Kidney capillary endothelial cell (primary cell): ENCODE measurements at regions not wholly inside any gene's neighbourhood (a gene's known extent, or its start where the extent isn't known, plus 50 kb on each side); places are given as distances from the start of the nearest gene placed in this dataset.
A peak's percentile ranks its signal among the peaks of the same experiment; 100 is the strongest.
"Not testable (repeated sequence)": the region's sequence is repeated elsewhere in the genome, so short reads cannot be mapped to it uniquely, and the experiment has no call there.

Experiments used
- DNase-seq: peaks from one replicate; pipeline ENCODE4 v3.0.0-alpha.2; 2018; ENCODE audit warnings: low spot score

DNA sequence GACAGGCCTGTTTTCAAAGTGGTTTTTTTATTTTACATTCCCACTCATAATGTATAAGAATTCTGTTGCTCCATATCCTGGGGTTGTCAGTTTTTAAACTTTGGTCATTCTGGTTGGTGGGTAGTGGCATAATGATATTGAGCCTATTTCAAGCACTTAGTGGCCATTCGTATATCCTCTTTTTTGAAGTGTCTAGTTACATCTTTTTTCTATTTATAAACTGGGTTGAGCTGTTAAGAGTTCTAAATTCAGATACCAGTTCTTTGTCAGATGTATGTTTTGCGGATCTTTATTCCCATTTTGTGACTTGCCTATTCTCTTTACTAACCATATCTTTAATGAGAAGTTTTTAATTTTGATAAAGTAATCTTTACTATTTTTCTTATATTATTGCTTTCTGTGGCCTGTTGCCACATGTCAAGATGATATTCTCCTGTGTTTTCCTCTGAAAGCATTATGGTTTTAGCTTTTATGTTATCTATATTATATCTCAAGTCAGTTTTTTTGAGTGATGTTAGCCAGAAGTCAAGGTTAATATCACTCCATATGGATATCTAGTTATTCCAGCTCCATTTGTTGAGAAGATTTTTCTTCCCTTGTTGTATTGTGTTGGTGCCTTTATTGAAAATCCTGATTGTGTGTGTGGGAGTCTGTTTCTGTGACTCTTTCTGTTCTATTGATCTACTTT, 110.9 kb downstream of the FHIP1A start:
- no peak for DNase-seq

DNA sequence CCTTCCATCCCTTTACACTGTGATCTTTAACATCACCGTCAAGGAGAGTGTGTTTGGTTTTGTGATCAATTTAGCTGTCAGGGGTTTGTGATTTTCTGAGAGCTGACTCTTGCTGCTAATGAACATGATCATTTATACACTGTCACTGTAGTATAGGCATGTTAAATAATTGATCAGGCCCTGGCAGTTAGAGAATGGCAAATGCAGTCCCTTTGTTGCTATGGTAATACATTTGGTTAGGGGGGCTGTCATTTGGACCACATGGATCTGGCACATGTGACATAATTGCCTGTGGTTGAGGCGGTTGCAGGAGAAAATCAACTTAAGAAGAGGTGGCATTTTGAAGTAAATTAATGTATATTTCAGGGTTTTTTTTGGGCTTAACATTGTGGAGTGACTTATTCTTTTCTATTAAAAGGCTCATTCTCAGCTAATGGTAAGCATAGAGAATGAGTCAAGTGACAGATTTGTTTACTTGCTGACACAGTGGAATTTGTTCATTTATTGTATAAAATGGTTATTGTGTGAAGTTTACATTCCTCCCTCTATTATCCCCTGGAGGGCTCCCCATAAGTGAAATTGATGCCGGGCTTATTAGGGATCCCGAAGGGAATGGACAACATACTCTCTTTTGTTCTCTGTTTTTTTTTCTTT, 114.0 kb downstream of the FHIP1A start:
- DNase-seq = no peak

DNA sequence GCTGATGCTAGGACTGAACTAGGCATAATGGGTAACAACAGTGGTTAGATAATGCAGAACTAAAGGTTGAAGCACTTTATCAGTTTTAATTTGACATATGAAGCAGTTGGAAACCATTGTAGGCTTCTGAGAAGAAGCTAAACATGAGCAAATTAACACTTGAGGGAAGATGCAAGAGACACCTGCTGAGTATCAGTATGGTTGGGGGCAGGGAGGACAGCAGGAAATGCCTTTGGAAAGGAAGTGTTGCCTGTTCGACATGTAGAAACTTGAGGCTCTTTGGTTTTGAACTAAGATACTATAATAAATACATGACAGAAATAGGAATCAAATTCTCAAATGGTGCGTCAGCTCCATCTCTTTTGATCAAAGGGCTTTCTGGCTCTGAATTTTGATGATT, 115.6 kb downstream of the FHIP1A start:
- no peak for DNase-seq

DNA sequence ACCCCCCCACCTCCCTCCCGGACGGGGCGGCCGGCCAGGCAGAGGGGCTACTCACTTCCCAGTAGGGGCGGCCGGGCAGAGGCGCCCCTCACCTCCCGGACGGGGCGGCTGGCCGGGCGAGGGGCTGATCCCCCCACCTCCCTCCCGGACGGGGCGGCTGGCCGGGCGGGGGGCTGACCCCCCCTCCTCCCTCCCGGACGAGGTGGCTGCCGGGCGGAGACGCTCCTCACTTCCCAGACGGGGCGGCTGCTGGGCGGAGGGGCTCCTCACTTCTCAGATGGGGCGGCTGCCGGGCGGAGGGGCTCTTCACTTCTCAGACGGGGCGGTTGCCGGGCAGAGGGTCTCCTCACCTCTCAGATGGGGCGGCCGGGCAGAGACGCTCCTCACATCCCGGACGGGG, 117.5 kb downstream of the FHIP1A start:
- DNase-seq = not testable (repeated sequence)

DNA sequence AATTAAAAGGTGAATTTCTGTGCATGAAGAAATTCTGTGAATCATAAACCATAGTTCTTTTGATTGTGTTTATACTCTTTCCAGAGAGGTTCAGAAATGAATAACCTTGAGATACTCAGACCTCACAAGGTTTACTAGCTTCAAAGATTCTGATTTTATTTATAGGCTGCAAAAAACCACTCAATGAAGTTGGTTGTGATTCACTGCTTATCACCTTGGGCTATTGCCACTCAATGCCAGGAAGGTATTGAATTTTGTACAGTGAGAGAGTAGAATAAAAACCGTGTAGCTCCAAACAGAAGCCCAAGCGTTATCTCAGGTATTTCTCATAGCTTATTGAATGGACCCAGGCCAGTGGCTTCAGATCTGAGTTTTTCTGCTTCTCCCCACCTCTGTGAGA, 118.7 kb downstream of the FHIP1A start:
- no peak for DNase-seq

DNA sequence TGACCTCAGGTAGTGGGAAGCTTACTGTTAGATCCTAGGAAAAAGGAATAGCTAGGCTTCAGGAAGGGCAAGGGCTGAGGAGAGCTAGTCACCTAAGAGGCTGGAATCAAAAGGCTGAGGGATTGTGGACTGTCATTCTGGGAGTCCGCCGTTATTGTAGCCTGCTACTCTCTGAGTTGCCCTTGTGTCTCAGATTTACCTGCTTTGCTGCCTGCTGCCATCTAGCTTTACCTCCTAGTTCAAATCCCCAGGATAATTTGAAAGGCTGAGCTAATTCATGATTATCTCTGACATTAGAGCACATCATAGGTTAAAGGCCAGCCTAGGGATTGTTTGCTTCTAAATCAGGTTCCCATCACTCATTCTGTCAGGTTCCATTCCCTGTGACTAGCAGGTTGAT, 120.2 kb downstream of the FHIP1A start:
- no peak for DNase-seq

DNA sequence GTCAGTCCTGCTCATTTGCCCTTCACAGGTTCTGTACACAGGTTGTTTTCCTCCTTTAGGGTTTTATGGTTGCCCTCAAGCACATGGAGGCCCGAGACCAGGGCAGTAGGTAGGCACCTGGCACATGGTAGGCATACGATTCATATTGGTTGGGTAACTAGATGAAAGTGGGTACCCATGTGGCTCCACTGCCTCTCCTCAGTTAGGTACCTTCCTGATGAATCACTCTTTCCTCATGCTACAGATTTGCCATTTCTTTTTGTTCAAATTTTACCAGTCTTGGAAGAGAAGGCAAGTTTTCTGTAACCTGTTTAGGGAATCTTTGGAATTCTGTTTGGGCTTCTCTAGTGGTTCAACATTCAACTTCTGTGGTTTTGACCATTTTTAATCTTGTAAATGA, 121.3 kb downstream of the FHIP1A start:
- DNase-seq = no peak

DNA sequence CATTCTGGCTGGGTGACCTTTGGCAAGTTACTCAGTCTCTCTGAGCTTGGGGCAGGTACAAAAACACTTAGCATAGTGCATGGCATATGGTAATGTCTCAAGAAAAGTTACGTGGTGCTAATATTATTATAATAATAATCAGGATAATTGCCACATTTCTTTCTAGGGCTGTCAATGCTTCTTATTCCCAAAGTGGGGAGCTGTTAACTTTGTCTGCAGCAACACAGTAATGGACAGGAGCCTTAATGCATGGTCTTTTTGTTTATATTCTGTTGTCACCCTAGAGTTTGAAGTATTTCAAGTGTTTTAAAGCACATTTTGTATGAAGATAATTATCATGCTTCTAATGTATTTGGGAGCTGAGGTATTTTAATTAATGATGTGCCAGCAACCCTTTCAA, 121.8 kb downstream of the FHIP1A start:
- DNase-seq = peak; percentile 4

DNA sequence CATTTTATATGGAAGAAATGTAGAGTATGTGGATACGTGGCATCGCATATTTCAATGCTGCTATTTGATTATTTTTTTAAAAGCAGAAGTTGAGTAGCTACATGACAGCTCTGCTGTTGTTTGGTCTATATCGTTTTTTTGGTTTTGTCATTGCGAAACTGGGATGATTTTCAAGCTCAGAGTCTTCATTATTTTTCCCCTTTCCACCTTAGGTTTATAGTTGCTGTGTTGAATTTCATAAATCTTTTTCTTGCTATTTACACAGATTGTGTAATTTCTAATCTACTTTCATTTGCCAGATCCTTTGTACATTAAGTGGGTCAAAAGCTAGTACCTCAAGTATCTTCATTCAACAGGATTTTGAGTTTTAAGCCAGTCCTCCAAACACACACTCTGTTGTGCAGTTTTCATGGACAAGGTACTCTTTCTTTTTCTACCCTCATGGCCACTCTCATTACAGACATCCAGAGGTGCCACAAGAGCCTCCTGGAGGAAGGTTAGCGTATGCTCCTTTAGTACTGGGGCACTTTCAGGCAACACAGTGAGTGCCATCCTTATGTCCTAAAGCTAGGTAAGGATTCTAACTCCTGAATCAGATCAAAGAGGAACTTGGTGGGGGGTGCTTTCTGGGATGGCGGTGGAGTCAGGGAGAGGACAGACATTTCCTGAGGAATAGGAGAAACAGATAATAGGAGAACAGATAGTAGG, 123.2 kb downstream of the FHIP1A start:
- DNase-seq = no peak

DNA sequence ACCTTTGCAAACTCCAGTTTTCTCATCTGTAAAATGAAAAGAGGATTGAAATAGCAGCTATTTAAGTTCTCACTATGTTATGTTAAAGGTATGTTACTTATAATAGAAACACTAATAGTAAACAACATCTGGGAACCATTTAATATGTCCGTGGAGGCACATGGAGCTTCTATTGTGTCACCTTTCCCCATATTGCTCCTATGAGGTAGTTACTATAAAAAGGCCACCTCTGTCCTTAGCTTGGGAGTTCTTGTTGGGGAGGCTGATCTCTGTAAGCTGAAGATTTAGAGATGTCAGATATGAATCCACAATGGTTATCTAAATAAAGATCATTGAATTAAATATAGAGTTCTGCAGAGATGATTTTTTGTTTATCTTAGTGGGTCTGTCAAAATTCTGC, 125.2 kb downstream of the FHIP1A start:
- DNase-seq = no peak

DNA sequence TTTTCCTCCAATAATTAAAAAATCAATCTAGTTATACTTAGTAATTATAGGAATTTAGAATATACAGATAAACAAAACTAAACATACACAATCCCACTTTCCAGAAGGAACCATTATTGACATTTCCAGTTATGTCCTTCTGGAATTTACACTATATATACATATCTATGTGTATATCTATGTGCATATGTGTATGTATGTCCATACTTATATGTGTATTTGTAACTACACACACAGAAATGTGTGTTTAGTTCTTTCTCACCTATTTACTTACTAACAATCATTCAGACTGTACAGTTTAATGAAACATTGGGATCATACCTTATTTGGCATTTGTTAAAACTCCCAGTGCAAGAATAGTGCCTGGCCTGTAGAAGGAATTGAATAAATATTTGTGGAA, 126.4 kb downstream of the FHIP1A start:
- DNase-seq = no peak

DNA sequence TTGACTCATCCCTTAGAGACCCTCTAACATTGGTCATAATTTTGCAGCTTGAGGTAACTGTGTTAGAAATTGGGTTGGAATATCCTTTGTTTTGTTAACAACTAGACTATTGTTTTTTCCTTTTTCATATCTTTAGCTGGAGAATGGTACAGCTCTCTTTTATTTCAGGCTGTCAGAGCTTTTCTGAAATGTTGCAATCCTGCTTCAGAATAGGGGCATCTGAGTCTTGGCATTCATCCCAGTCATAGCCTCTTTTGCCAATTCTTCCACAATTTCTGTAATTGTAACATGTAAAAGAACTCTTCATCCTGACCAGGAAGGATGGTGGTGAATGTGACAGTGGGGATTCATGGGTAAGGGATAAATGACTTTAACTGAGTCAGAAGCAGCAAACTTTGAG, 128.7 kb downstream of the FHIP1A start:
- DNase-seq = no peak

DNA sequence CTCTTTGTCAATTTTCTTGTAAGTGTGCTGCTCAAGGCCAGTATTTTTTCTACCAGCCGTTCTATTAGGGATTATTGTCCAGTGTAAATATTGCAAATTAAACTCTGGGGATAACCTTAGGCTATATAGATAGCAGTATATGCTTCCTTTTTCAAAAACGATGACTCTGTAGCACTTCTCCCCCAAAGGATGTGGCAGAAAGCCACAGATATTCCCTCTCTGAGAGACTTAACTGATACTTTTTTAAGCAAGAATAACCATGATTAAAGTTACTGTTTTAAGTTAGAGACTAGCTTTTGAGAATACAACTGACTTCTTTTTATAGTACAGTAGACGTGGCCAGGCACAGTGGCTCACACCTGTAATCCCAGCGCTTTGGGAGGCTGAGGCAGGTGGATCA, 130.0 kb downstream of the FHIP1A start:
- DNase-seq = no peak

DNA sequence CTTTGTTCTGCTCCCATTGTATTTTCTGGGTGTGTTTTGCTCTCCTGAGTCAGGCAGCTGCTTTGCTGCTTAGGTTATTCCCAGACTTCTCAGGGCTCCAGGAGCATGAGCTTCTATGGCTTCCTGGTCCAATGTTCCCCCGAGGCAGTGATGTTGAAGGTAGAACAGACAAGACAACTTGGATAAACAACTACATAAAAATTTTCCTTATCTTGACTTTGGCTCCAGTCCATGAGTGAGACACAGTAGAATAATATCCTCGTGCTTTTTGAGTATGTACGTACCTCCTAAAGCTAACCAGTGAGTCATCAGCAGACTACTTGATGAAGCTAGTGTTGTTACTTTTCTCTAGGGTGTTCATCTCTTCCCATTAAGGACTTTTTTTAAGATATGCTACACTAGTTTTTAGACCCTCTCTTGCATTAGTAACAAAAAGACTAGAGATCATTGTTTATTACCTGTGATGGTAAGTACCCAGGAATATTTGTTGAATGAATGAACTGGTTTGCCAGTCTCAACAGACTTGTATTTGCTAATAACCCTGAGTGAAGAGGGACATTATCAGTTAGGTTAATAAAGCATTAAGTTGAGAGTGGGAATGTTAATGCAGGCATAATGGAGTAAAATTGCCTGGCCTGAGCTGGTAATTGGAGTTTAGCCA, 131.9 kb downstream of the FHIP1A start:
- DNase-seq = peak; percentile 14

DNA sequence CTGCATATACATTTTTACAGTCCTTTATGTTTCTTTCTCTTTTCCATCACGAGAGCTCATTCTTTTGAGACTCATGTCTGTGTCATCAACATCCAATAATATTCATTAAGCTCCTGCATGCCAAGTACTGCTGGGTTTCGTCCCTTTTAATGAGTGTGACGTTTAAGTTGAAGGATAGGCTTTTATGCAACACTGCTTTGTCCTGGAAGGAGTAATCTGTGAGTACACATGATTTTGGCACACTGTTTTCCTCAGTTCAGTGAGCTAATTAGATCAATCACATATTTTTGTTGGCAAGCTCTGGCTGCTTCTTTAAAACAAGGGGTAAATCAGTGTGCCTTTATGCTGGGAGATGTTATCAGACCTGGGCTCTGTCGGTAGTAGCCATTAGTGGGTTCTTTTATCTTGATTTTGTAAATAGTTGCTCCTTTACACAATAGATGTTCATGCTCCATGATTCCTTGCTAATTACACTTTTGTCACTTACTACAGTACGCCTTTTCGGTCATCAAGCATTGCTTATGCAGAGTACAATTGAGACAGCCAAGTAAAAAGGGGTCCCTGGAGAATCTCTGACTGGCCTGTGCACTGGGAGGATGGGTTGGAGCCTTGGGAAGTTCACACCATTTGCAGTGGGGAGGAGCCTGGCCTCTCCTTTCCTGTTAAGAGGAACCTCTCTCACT, 132.6 kb downstream of the FHIP1A start:
- DNase-seq = peak; percentile 7

DNA sequence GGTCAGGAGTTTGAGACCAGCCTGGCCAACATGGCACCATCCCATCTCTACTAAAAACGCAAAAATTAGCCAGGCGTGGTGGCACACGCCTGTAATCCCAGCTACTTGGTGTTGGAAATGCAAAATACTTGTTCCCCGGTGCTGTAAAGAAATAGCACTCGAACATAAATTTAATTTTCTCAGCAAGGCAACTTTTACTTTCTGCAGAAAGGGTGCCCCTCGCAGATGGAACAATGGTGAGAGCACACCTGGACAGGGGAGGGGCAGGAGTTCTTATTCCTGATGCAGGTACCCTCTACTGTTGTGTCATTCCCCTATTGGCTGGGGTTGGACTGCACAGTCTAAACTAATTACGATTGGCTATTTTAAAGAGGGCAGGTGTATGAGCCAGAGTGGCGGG, 139.7 kb downstream of the FHIP1A start:
- no peak for DNase-seq

DNA sequence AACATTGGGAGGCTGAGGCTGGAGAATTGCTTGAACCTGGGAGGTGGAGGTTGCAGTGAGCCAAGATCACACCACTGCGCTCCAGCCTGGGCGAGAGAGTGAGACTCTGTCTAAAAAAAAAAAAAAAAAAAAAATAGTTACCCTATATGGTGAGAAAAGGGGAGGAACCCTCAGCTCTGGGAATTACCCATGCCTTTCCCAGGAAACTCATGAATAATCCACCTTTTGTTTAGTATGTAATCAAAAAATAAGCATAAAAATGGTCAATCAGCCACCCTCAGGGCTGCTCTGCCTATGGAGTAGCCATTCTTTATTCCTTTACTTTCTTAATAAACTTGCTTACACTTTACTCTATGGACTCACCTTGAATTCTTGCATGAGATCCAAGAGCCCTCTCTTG, 140.4 kb downstream of the FHIP1A start:
- DNase-seq = not testable (repeated sequence)

DNA sequence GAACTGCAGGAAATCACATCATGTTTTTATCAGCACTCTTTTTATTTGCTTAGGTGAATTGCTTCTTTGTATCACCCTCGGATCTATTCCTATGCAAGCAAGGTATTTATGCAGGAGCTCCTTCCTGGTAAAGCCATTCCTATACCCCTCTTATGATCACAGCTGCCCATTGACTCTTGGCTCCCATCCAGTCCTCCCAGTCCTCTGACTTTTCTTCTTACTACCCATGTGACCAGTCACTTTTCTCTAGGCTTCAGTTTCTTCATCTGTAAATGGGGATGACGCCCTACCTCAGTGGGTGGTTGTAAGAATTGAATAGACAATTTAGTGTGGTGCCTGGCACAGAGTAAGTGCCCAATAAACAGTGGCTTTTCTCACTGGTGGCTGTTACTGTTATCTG, 144.9 kb downstream of the FHIP1A start:
- no peak for DNase-seq

DNA sequence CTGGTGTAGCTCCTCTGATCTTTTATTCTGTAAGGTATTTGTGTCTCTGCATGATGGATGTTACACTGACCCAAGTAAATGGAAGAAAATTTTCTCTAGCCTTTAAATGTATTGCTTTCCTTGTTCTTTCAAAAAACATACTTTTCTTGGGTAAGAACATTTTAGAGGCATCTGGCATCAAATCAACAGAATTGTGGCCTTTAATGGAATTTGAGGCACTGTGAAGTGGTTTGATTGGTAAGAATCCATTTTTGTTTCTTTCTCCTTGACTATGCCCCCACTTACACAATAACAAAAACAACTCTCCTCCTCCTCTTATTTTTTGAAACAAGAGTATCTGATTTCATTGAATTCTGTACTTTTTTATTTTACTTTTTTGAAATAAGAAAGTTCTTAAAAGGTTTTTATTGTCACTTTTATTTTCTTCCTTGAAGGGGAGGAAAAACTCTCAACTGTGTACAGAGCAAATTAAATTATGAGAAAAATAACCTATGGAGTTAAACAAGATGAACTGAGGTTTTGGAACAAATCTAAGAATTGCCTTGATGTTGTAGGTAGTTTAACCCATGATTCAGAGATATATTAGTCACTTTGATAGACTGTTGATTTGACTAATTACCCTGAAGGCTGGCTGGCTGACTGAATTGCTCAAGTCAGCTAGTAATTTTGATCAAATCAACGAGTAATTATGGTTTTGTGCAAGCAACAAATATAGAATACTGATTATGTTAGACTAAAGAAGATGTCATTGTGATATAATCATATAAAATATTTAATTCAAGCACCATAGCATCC, 146.4 kb downstream of the FHIP1A start:
- no peak for DNase-seq

DNA sequence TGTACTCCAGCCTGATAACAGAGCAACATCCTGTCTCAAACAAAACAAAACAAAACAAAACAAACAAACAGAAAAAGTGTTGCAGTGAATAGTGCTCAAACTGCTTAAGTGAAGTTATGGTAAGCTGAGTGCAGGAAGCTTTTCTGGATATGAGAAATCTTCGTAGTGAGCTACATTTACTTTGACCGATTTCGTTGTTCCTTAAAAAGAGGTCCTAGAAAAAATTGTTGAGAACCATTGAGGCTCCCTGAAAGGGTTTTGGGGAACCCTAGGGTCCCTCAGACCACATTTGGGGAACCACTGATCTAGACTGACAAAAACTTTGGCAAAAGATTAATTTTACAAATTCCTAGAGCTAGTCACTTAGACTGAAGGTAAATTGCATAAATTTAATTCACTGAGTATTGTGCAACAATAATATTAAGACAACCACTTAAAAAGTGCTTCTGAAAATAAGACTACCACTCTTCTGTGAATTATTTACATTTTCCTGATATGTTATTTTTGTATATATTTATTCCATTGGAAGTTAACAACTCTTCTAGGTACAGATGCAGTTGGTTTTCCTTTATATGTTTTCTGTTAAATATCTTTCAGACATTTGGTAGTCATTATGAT, 149.6 kb downstream of the FHIP1A start:
- DNase-seq = no peak

DNA sequence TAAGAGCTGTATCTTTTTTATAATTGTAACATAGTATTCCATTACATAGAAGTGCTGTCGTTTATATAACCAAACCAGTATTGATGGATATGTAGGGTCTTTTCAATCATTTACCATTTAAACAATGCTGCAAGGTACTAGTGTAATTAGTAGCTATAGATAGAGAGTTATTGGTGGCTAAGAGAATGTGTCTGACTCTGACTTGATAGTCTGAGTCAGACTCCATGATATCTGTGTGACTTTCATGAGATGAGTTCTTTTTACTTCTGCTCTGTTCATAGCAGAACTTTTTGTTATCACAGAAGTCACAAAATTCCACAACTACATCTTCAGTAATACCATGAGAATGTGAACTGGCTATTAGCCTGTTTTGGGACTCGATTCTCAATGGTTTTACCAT, 150.6 kb downstream of the FHIP1A start:
- DNase-seq = no peak
